ENCODE measurements at regions not wholly inside any gene's neighbourhood (a gene's known extent, or its start where the extent isn't known, plus 50 kb on each side); places are given as distances from the start of the nearest gene placed in this dataset.

DNA sequence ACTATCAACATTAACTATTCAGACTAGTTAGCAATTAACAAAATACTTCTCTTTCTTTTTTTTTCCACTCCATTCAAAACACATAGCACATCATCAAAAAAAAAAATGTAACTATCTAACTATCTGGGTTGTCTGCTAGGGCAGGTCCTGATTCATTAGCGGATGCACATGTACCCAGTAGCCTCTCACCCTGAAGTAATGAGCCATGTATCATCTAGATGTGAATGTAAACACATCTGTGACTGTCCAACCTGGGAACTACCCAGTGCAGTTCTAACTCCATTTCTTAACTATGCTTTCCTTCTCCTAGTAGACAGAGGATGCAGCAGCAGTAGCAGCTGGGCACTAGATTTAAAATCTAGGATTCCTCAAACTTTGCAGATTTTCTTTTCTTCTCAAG lies 183.1 kb upstream of the PIK3C3 start:
- TF ChIP-seq CTCF (IDR thresholded peaks at IDR 0.05) (no peak), POLR2A (IDR thresholded peaks at IDR 0.05) (no peak)

GRCh38 chr18:41769265-41769664 lies 185.8 kb upstream of the PIK3C3 start:
- no peaks in the 10 kb centered on the region for H3K4me1 ChIP-seq
- DNase-seq = no peak
- WGBS, 2 donors = 43 to 48% methylated on average over 1 of the region's 1 CpG
- H3K27me3 ChIP-seq = no peaks in the 10 kb centered on the region
- TF ChIP-seq CTCF (IDR thresholded peaks at IDR 0.05) (no peak), POLR2A (IDR thresholded peaks at IDR 0.05) (no peak)
- intact Hi-C loops (cut with DNase I; ENCODE audit: low total_unique reads) = no loop called here
- H3K27ac ChIP-seq = no peak overlapping the region
- H3K9me3 ChIP-seq = no peaks in the 10 kb centered on the region
- H3K4me3 ChIP-seq = no peak overlapping the region
- H3K36me3 ChIP-seq (ENCODE audit: low read depth, missing control alignments) = no peaks in the 10 kb centered on the region

More for the DNA sequence above, 183.1 kb upstream of the PIK3C3 start:
- DNase-seq = no peak
- H3K27me3 ChIP-seq = no peaks in the 10 kb centered on the region
- no peaks in the 10 kb centered on the region for H3K9me3 ChIP-seq
- intact Hi-C loops (cut with DNase I; ENCODE audit: low total_unique reads) = no loop called here
- 47 to 56% methylated on average over 1 of the region's 1 CpG for WGBS, 2 donors
- H3K36me3 ChIP-seq (ENCODE audit: low read depth, missing control alignments) = no peaks in the 10 kb centered on the region
- H3K27ac ChIP-seq = no peak overlapping the region
- H3K4me3 ChIP-seq = no peak overlapping the region
- H3K4me1 ChIP-seq = no peaks in the 10 kb centered on the region

DNA sequence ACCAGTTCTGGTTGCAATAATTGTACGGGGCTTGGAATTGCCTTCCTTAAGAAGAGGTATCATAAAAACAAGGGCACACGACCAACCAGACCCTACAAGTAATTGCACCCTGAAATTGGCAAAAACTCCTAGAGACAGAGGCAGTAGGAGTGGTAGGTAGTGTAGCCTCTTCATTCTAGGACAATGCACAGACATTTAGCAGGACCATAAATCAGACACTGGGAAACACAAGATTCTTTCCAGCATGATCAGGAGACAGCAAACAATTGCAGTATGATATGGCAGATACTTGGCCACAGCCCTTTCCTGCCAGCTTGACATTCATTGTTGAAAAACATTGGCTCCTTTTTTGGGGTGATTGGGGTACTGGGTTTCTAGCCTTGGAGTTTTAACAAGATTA lies 186.6 kb upstream of the PIK3C3 start:
- 72 to 78% methylated on average over 2 of the region's 2 CpGs for WGBS, 2 donors
- H3K9me3 ChIP-seq = no peaks in the 10 kb centered on the region
- intact Hi-C loops (cut with DNase I; ENCODE audit: low total_unique reads) = no loop called here
- no peaks in the 10 kb centered on the region for H3K36me3 ChIP-seq (ENCODE audit: low read depth, missing control alignments)
- no peak overlapping the region for H3K4me3 ChIP-seq
- TF ChIP-seq CTCF (IDR thresholded peaks at IDR 0.05) = no peak
- TF ChIP-seq POLR2A (IDR thresholded peaks at IDR 0.05) = no peak
- H3K4me1 ChIP-seq = no peaks in the 10 kb centered on the region
- no peak overlapping the region for H3K27ac ChIP-seq
- H3K27me3 ChIP-seq = no peaks in the 10 kb centered on the region
- DNase-seq = no peak

DNA sequence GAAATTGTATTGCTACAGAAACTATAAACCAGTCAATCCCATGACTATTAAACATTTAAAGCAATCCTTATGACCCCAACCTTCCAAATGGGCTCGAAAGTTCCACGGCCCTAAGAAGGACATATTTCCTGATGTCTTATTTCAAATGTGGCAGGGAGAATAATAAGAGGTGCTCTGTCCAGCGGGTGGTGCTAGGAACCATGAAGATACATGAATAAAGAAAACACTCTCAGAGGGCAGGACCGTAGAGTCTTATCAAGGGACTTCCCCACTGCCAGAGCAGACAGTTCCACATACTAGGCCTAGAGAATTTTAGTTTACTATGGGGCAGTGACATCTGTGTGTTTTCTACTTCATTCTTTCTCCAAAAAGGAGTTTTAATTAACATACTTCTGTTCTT lies 187.1 kb upstream of the PIK3C3 start:
- 50 to 53% methylated on average over 4 of the region's 4 CpGs for WGBS, 2 donors
- Histone ChIP-seq H3K4me1 (no peaks in the 10 kb centered on the region), H3K36me3 (ENCODE audit: low read depth, missing control alignments) (no peaks in the 10 kb centered on the region), H3K27me3 (no peaks in the 10 kb centered on the region), H3K9me3 (no peaks in the 10 kb centered on the region), H3K27ac (no peak overlapping the region), H3K4me3 (no peak overlapping the region)
- intact Hi-C loops (cut with DNase I; ENCODE audit: low total_unique reads) = no loop called here
- no peak for TF ChIP-seq POLR2A (IDR thresholded peaks at IDR 0.05)
- no peak for TF ChIP-seq CTCF (IDR thresholded peaks at IDR 0.05)
- peak; percentile 13 for DNase-seq

DNA sequence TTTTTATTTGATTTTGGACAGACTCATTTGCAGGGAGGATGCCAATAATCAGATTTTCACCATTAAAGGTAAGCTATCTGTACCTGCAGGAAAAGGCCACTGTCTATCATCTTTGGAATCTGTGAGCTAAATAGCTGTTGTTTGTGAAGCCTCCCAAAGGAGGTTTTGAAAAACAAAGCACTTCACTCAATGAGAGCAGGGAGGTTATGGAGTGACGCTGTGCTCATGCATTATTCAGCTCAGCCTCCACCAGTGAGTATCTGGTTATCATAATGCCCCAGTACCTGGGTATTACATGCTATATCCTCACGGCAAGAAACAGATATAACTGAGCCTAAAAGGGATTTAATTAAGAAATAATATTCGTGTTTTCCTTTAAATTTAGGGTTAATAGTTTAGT lies 189.6 kb upstream of the PIK3C3 start:
- no peaks in the 10 kb centered on the region for H3K36me3 ChIP-seq (ENCODE audit: low read depth, missing control alignments)
- H3K4me3 ChIP-seq = no peak overlapping the region
- H3K27me3 ChIP-seq = no peaks in the 10 kb centered on the region
- 85% methylated on average over 3 of the region's 3 CpGs for WGBS, 2 donors
- no peak for DNase-seq
- H3K27ac ChIP-seq = no peak overlapping the region
- no peaks in the 10 kb centered on the region for H3K9me3 ChIP-seq
- TF ChIP-seq CTCF (IDR thresholded peaks at IDR 0.05) (no peak), POLR2A (IDR thresholded peaks at IDR 0.05) (no peak)
- intact Hi-C loops (cut with DNase I; ENCODE audit: low total_unique reads) = no loop called here
- no peaks in the 10 kb centered on the region for H3K4me1 ChIP-seq

Data from testis (tissue), 2 donors.